ENCODE measurements at regions not wholly inside any gene's neighbourhood (a gene's known extent, or its start where the extent isn't known, plus 50 kb on each side); places are given as distances from the start of the nearest gene placed in this dataset.

GRCh38 chr6:120735641-120736040, 598.6 kb downstream of the TBC1D32 start:
- in situ Hi-C loops (cut with HindIII; ENCODE audit: extremely low pct_ligation_motif_present, low pct_unique_long_range_greater_than_20kb) (no loop called here), intact Hi-C loops (cut with micrococcal nuclease; ENCODE audit: unreplicated experiment) (no loop called here)
- no peak overlapping the region for H3K27ac ChIP-seq (ENCODE audit: extremely low read length, insufficient read depth, low read length)
- WGBS (ENCODE audit: low lambda C conversion rate) = 0% methylated on average over 2 of the region's 2 CpGs
- no peaks in the 10 kb centered on the region for H3K4me1 ChIP-seq (ENCODE audit: insufficient read depth, low read length)
- FAIRE-seq = no peak
- no peaks in the 10 kb centered on the region for H3K79me2 ChIP-seq (ENCODE audit: insufficient read depth, low read length)
- H3K4me2 ChIP-seq (ENCODE audit: low read depth, low read length) = no peak overlapping the region
- no peak for ATAC-seq
- H3K9ac ChIP-seq (ENCODE audit: insufficient read depth, low read depth, low read length) = no peak overlapping the region
- ChIA-PET CTCF (ENCODE audit: low intra/inter-chr PET ratio, low total read pairs) (no interaction called here), POLR2A (no interaction called here)
- no peaks in the 10 kb centered on the region for H3K36me3 ChIP-seq (replicated peaks in 1 of 2; ENCODE audit: control insufficient read depth in 1 of 2, insufficient read depth in 2 of 2, low read length in 2 of 2)
- peaks cover 23% of the 10 kb centered on the region for H3K9me3 ChIP-seq (ENCODE audit: low read length)
- H3K27me3 ChIP-seq (ENCODE audit: control insufficient read depth in 1 of 2, insufficient read depth in 2 of 2, low read length in 2 of 2) = no peaks in the 10 kb centered on the region
- no peak for DNase-seq (ENCODE audit: low spot score)
- H4K20me1 ChIP-seq (ENCODE audit: insufficient read depth, low read length) = no peaks in the 10 kb centered on the region
- no peak overlapping the region for H3K4me3 ChIP-seq (replicated peaks in 1 of 3; ENCODE audit: insufficient read depth in 1 of 3, low read depth in 2 of 3, low read length in 3 of 3)
- no peak overlapping the region for H2AFZ ChIP-seq (ENCODE audit: low read length)
- no TSS peak for BruUV-seq (replicated peaks)
- TF ChIP-seq ATF6 (CRISPR knock-in tag; conservative IDR thresholded peaks at IDR 0.05) (no peak), ZFP91 (CRISPR knock-in tag; IDR thresholded peaks at IDR 0.05; ENCODE audit: borderline replicate concordance) (no peak), ZNF382 (CRISPR knock-in tag; IDR thresholded peaks at IDR 0.05; ENCODE audit: borderline replicate concordance) (no peak), PRDM15 (CRISPR knock-in tag; IDR thresholded peaks at IDR 0.05) (no peak), TOE1 (CRISPR knock-in tag; IDR thresholded peaks at IDR 0.05) (no peak), ZNF766 (CRISPR knock-in tag; IDR thresholded peaks at IDR 0.05; ENCODE audit: borderline replicate concordance) (no peak), NR2F2 (IDR thresholded peaks at IDR 0.05; ENCODE audit: borderline replicate concordance, low read depth) (no peak), ZNF75D (CRISPR knock-in tag; IDR thresholded peaks at IDR 0.05; ENCODE audit: borderline replicate concordance) (no peak)
- TF ChIP-seq, protein P1, sequence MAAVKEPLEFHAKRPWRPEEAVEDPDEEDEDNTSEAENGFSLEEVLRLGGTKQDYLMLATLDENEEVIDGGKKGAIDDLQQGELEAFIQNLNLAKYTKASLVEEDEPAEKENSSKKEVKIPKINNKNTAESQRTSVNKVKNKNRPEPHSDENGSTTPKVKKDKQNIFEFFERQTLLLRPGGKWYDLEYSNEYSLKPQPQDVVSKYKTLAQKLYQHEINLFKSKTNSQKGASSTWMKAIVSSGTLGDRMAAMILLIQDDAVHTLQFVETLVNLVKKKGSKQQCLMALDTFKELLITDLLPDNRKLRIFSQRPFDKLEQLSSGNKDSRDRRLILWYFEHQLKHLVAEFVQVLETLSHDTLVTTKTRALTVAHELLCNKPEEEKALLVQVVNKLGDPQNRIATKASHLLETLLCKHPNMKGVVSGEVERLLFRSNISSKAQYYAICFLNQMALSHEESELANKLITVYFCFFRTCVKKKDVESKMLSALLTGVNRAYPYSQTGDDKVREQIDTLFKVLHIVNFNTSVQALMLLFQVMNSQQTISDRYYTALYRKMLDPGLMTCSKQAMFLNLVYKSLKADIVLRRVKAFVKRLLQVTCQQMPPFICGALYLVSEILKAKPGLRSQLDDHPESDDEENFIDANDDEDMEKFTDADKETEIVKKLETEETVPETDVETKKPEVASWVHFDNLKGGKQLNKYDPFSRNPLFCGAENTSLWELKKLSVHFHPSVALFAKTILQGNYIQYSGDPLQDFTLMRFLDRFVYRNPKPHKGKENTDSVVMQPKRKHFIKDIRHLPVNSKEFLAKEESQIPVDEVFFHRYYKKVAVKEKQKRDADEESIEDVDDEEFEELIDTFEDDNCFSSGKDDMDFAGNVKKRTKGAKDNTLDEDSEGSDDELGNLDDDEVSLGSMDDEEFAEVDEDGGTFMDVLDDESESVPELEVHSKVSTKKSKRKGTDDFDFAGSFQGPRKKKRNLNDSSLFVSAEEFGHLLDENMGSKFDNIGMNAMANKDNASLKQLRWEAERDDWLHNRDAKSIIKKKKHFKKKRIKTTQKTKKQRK (IDR thresholded peaks at IDR 0.05; ENCODE audit: low read length) = no peak
- TF ChIP-seq, protein P2, sequence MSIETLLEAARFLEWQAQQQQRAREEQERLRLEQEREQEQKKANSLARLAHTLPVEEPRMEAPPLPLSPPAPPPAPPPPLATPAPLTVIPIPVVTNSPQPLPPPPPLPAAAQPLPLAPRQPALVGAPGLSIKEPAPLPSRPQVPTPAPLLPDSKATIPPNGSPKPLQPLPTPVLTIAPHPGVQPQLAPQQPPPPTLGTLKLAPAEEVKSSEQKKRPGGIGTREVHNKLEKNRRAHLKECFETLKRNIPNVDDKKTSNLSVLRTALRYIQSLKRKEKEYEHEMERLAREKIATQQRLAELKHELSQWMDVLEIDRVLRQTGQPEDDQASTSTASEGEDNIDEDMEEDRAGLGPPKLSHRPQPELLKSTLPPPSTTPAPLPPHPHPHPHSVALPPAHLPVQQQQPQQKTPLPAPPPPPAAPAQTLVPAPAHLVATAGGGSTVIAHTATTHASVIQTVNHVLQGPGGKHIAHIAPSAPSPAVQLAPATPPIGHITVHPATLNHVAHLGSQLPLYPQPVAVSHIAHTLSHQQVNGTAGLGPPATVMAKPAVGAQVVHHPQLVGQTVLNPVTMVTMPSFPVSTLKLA (IDR thresholded peaks at IDR 0.05) = no peak
